ENCODE measurements at regions not wholly inside any gene's neighbourhood (a gene's known extent, or its start where the extent isn't known, plus 50 kb on each side); places are given as distances from the start of the nearest gene placed in this dataset.

DNA sequence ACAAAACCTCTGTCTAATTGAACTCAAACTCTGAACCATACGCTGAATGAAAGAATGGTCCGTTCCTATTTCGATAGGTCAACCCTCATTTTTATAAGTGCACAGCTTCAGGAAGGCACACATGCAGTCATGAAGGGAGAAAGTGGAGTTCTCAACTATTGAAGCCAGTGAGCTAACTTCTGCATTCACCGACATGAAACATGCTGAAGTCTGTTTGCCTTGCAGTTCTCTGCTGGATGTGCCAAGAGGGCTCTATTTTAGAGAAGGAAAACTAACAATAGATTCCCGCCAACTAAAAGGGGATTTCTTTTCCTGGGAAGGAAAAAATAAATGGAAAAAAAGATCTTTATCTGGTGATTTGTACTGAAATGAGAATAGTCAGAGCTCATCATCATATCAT, 191.0 kb upstream of the PLEKHG7 start:
- Histone ChIP-seq H3K36me3 (ENCODE audit: control insufficient read depth in 2 of 2, insufficient read depth in 2 of 2, low read length in 1 of 2) (no peaks in the 10 kb centered on the region), H2AFZ (ENCODE audit: control insufficient read depth, low read depth, low read length) (no peak overlapping the region), H3K27me3 (replicated peaks in 1 of 2; ENCODE audit: control insufficient read depth in 2 of 2, insufficient read depth in 2 of 2, low read length in 1 of 2) (no peaks in the 10 kb centered on the region), H3K4me3 (no peak overlapping the region), H3K9me3 (replicated peaks; ENCODE audit: control insufficient read depth, insufficient read depth, low read length) (no peaks in the 10 kb centered on the region; the same call in 1 of the 3 replicates), H3K9ac (ENCODE audit: control insufficient read depth, insufficient read depth, low read length) (no peak overlapping the region), H3K27ac (ENCODE audit: control insufficient read depth, insufficient read depth) (no peak overlapping the region), H3K4me1 (ENCODE audit: control insufficient read depth, insufficient read depth, low read length) (peaks cover 3% of the 10 kb centered on the region), H4K20me1 (ENCODE audit: control insufficient read depth, insufficient read depth) (no peaks in the 10 kb centered on the region), H3K4me2 (ENCODE audit: control insufficient read depth, insufficient read depth) (no peak overlapping the region), H3K79me2 (ENCODE audit: control insufficient read depth, insufficient read depth, low read length) (no peaks in the 10 kb centered on the region)
- CTCF ChIA-PET: interaction anchor here (0.9 to 3.2 kb wide), 4 partner anchors 14 to 80 kb away, joined by 3 to 18 read pairs (median 5); no protein-coding TSS in a partner anchor
- TF ChIP-seq JUND (IDR thresholded peaks at IDR 0.05; ENCODE audit: low read depth, low read length) (no peak), ESRRA (IDR thresholded peaks at IDR 0.05; ENCODE audit: low read length) (no peak), BCL11A (IDR thresholded peaks at IDR 0.05; ENCODE audit: low read depth, low read length) (no peak), MYB (IDR thresholded peaks at IDR 0.05; ENCODE audit: borderline replicate concordance, low read depth, low read length) (no peak), TARDBP (IDR thresholded peaks at IDR 0.05; ENCODE audit: borderline replicate concordance) (no peak)
- TF ChIP-seq, protein P1, sequence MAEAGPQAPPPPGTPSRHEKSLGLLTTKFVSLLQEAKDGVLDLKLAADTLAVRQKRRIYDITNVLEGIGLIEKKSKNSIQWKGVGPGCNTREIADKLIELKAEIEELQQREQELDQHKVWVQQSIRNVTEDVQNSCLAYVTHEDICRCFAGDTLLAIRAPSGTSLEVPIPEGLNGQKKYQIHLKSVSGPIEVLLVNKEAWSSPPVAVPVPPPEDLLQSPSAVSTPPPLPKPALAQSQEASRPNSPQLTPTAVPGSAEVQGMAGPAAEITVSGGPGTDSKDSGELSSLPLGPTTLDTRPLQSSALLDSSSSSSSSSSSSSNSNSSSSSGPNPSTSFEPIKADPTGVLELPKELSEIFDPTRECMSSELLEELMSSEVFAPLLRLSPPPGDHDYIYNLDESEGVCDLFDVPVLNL (IDR thresholded peaks at IDR 0.05; ENCODE audit: low read depth, low read length): no peak
- SMC1A ChIA-PET (ENCODE audit: uncharacterized antibody, unreplicated experiment): interaction anchor here (0.7 to 4.0 kb wide), 20 partner anchors 8 to 363 kb away, joined by 3 to 21 read pairs (median 4); no protein-coding TSS in a partner anchor
- FAIRE-seq: no peak
- BruUV-seq (replicated peaks): no TSS peak
- no peak for ATAC-seq
- no peak for DNase-seq (ENCODE audit: low read depth, low spot score)
- RAD21 ChIA-PET (ENCODE audit: unreplicated experiment): interaction anchor here (0.9 to 2.0 kb wide), 3 partner anchors 15 to 32 kb away, joined by 3 to 4 read pairs (median 4); no protein-coding TSS in a partner anchor
- intact Hi-C loops (cut with micrococcal nuclease; ENCODE audit: unreplicated experiment): no loop called here
- POLR2A ChIA-PET: interaction anchor here (0.6 to 1.5 kb wide), 5 partner anchors 14 to 54 kb away, joined by 3 to 6 read pairs (median 3); no protein-coding TSS in a partner anchor
- WGBS (ENCODE audit: insufficient coverage, insufficient replicate concordance, low lambda C conversion rate, missing lambda C conversion rate): over 99% methylated on average over 5 of the region's 5 CpGs
- in situ Hi-C loops (cut with MboI): no loop called here

Measured in GM12878 (cell line).